CD4-positive, alpha-beta T cell treated with Interleukin-4 for 1 hour (primary cell): ENCODE measurements at regions not wholly inside any gene's neighbourhood (a gene's known extent, or its start where the extent isn't known, plus 50 kb on each side); places are given as distances from the start of the nearest gene placed in this dataset.

Source experiments
- DNase-seq, 2 donors: peaks; one replicate each; pipeline ENCODE4 v3.0.0-alpha.2; 2020 to 2022

GRCh38 chr2:17302281-17302680, 216.0 kb downstream of the RAD51AP2 start:
- DNase-seq: no peak

DNA sequence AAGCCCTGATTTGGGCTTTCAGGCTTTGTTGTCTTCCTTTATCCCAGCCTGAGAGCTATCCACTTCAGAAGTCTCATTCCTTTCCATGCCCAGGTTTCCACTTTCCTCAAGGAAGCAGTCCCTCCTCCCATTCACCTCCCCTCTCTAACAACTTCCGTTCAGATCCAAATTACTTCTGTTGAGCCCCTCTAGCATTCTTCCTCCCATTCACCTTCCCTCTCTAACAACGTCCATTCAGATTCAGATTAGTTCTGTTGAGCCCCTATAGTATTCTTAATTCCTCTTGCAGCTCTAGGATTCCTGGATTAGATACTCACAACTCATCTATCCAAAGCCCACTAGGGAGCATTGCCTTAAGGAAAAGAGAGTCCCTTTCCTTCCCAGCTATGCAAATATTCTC, 216.8 kb downstream of the RAD51AP2 start:
- DNase-seq: no peak

DNA sequence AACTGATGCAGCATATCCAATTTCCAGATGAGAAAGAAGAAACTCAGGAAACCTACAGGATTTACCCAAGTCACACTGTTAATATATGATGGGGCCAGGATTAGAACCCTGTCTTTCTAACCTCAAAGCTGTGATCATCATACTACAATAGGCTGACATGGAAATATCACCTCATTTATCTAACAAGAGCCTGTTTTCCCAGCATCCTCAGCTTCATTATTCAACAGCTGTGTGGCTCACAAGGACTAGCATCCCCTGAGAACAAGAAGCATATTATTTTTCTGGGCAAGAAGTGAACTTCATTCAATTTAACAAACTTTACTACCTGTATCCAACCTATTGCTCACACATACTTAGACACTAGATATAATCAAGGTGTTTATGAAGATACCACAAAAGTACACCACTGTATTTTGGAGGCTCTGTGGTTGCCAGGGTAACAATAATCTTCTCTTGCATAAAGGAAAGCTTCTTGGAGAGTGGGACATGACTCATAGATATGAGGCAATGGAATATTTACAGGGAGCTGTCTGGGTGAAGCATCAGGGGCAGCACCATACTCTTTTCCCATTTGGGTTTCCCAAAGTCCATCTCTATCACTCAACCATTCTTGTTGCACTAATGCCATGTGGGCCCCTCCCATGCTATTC, 218.2 kb downstream of the RAD51AP2 start:
- DNase-seq: no peak

DNA sequence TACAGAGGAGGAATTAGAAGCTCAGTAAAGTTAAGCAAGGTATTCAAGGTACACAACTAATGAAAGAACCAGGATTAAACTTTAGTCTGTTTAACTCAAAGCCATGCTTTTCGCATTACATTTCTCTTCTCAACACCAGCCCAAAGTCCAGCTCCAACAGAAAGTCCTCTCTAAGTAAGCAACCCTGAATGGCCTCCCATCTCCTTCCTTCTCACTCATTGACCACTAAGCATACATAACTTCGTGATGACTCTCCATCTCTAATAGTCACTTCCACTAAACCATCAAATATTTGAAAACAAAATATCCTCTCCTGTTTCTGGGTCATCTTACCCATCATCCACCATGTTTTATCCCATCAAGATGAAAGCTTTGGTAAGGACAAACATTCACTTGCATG, 219.8 kb downstream of the RAD51AP2 start:
- no peak for DNase-seq

DNA sequence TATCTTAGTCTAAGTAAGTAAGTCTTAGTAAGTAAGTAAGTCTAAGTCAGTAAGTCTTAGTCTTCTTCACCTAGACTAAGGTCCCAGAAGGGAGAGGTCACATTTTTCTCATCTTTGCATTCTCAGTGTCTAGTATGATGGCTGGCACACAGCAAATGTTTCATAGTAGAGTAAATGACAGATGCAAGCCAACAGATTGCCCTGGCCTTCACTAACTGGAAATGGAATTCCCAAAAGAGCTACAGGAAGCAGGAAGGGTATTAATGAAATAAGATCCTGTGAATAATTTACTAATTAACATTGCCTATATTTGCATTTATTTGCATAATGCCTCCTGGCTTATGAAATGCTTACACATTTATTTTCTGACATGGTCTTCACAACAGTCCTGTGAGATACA, 221.6 kb downstream of the RAD51AP2 start:
- DNase-seq: no peak

DNA sequence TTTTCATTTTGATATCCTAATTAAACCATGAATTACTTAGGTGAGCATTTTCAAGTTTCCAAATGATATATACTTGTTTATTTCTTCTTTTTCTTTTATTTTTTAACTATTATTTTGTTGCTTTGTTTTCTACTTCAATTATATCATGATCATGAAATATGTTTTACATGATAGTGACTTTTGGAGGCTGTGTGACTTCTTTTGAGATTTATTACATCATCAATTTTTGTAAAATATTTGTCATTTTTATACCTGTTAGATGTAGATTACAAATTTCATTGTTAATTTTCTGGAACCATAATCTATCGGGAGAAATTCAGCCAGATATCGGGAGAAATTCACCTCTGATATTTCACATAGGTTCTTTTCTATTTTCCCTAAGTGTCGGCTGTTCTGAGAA, 228.6 kb downstream of the RAD51AP2 start:
- no peak for DNase-seq

GRCh38 chr2:17287183-17287582, 231.1 kb downstream of the RAD51AP2 start:
- no peak for DNase-seq

DNA sequence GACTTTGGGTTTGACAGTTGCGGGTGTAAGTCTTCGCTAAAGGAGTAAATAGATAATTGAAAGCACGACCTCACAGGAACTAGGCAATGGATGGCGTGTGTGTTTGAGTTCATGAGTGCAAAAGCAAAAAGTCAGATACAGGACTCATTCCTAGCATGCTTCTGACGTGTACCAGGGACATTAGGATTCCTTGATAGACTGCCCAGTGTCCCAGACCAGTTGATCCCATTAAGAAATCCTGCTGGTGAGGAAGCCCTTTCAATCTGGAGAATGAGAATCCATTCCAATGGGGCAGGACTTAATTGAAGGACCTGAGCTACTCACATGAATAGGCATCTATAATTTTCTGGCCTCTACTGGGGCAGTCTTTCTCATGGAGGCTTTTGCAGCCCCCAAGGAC, 235.4 kb downstream of the RAD51AP2 start:
- no peak for DNase-seq

DNA sequence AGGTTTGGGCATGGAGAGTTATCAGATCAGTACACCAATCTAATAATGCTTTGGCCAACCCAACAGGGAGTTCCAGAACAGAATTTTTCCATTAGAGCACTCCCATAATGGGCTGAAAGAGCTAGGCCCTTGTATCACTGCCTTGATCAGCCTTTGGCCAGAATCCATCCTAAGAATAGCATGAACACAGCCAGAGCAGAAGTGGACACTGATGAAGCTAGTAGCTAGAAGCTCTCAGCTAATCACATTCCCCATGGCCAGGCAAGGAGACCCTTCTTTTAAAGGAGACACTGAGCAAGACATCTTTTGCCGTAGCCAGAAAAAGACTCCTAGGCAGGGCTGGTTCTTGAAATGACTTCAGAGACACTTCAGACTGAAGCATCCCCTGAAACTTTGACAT, 236.0 kb downstream of the RAD51AP2 start:
- no peak for DNase-seq

- DNase-seq: no peak
Observed at GRCh38 chr2:17276220-17276619, 242.0 kb downstream of the RAD51AP2 start.

GRCh38 chr2:17272652-17273525, 245.4 kb downstream of the RAD51AP2 start:
- no peak for DNase-seq

- no peak for DNase-seq
Observed at GRCh38 chr2:17272170-17272569, 246.1 kb downstream of the RAD51AP2 start.

DNA sequence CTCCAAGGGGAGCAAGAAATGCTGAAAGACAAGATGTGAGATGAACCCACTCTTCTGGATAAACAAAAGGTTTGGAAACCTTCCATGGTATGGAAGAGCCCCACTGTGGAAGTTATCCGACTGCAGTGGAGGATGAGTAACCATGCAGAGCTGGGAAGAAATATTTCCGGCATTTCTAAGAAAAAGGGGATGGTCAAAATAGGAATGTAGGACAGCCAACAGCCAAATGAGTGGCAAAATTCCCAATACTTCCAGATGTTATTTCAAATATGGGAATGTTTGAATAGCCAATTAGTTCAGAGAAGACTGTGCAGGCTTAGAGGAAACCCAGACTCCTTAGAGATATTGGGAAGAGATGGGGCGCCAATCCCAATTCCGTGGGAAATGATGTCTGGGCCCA, 246.8 kb downstream of the RAD51AP2 start:
- DNase-seq: no peak

DNA sequence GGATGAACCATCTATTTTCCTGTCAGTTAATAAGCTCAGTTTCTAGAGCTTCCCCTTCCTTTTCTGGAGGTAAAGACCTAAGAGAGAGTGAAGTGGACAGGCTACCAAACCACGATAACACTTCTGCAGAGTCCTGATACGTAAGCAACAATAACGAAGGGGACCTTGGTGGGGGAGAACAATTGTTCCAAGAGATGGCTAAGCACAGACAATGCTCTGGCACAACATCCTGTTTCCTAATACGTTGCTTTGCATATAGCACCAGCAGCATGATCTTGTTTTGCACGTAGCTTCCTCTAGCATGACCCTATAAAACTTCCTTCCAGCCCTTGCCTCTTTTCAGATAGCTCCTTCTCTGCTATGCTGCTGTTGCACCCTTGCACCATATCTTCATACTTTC, 247.3 kb downstream of the RAD51AP2 start:
- DNase-seq: no peak

DNA sequence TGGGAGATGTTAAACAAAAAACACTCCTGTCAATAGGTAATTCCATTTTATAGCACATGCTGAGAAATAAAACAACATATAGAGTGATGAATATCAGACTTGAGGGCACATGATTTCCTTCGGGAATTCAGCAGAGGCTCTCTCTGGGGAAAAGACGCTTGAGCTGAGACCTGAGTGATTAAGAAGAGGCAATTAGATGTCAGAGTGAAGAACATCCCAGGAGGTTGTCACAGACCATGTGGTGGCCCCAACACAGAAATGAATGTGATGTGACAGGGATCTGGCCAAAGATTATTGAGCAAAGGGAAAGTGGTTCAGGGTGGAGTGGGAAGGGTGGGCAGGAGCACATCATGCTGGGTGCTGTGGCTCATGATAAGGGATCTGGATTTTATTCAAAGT, 254.7 kb downstream of the RAD51AP2 start:
- no peak for DNase-seq

DNA sequence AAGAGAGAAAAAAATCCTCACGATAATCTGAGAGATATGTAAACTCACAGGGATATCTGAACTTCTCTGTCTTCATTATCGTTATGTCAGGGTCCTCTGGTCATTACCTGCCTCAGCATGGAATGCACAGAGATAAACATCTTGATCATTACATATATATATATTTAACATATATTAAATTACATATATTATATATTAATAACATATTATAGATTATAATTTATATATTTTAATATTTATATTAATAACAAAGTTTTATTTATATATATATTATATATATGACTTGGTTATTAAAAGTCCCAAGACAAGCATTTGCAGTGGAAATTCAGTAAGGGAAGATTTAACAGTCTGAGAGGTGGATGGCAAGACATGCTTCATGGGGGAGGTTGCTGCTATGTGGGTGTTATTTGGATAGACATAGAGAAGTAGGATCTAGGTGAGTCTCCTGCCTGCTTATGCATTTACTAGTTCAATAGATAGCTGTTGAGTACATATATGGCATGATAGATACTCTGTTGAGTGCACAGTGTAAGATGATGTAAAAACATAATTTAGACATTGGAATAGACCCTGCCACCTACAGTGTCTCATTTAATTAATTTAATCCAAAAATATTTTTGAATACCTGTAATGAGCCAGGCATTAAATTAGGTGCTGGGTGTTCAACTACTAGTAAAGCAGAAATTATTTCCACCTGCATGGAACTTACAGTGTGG, 255.2 kb downstream of the RAD51AP2 start:
- no peak for DNase-seq

- no peak for DNase-seq
Observed at GRCh38 chr2:17259613-17260012, 258.6 kb downstream of the RAD51AP2 start.

GRCh38 chr2:17258861-17259260, 259.4 kb downstream of the RAD51AP2 start:
- no peak for DNase-seq

- DNase-seq: no peak
Observed at GRCh38 chr2:17257189-17257909, 260.9 kb downstream of the RAD51AP2 start.

- DNase-seq: no peak
Observed at GRCh38 chr2:17255071-17255470, 263.2 kb downstream of the RAD51AP2 start.

DNA sequence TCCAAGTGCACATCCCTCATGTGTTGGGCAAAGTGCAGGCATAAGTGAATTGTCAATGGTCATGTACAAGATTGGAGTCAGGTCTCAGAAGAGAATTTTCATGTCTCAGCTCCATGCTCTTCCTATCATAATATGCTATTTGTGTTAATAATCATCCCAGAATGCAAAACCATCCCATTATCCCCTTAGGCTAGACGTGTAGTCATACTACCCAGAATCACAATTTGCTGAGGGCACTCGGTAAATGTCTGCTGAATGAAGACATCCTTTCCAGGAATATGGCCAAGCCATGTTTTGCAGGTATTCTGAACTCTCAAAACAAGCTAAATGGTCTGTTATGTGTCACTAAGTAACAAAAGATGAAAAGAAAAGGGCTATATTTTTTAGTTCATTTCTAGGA, 263.8 kb downstream of the RAD51AP2 start:
- DNase-seq: no peak

- DNase-seq: no peak
Observed at GRCh38 chr2:17252258-17252657, 266.0 kb downstream of the RAD51AP2 start.

DNA sequence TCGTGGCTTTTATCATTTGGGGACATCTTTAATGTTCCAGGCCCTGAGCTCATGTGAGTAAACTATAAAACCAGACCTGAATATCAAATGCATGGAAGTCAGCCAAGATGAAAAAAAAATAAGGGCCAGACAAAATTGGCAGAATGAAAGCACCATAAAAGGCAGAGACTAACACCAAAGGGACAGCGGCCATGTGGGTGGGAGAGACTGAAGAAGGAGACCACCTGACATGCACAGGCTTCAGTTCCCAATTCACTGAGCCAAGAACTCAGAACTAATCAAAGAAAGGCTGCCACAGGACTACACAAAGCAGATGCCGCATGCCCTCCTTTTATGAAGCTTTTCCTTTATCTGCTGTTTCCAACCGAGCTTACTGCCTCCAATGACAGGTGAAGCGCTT, 267.1 kb downstream of the RAD51AP2 start:
- no peak for DNase-seq
